Mesendoderm (in vitro differentiated cells): ENCODE measurements at regions not wholly inside any gene's neighbourhood (a gene's known extent, or its start where the extent isn't known, plus 50 kb on each side); places are given as distances from the start of the nearest gene placed in this dataset.
"Not testable (repeated sequence)": the region's sequence is repeated elsewhere in the genome, so short reads cannot be mapped to it uniquely, and the experiment has no call there.

Experiments used
- DNase-seq: peaks from one replicate; pipeline ENCODE4 v3.0.0; 2013
- H2AK5ac ChIP-seq: 2 replicates; pipeline ENCODE4 v1.6.1; 2013; ENCODE audit warnings: low read length, inconsistent platforms
- H2BK120ac ChIP-seq: 2 replicates; pipeline ENCODE4 v1.6.1; 2013; ENCODE audit warnings: low read depth, mild to moderate bottlenecking, low read length, moderate library complexity, mixed read lengths
- H2BK15ac ChIP-seq: replicated peaks from 2 replicates; pipeline ENCODE4 v1.6.1; 2013; ENCODE audit warnings: low read depth, mild to moderate bottlenecking, moderate library complexity
- H2BK5ac ChIP-seq: 2 replicates; pipeline ENCODE4 v1.6.1; 2013; ENCODE audit warnings: low read length, inconsistent platforms
- H3K18ac ChIP-seq: 2 replicates; pipeline ENCODE4 v1.6.1; 2013; ENCODE audit warnings: mild to moderate bottlenecking, low read length, mixed read lengths
- H3K23ac ChIP-seq: one replicate; pipeline ENCODE4 v1.6.1; 2013; ENCODE audit warnings: low read length
- H3K27ac ChIP-seq: 2 replicates; pipeline ENCODE4 v1.5.1; 2013; ENCODE audit warnings: low read depth, mild to moderate bottlenecking, inconsistent platforms, low read length, moderate library complexity
- H3K27me3 ChIP-seq: 2 replicates; pipeline ENCODE4 v1.6.1; 2013; ENCODE audit warnings: low read length, control low read depth, mild to moderate bottlenecking, inconsistent platforms; ENCODE audit not compliant: insufficient read depth, poor library complexity
- H3K36me3 ChIP-seq: 2 replicates; pipeline ENCODE4 v1.6.1; 2013; ENCODE audit warnings: low read length, inconsistent platforms; ENCODE audit not compliant: control insufficient read depth, insufficient read depth
- H3K4ac ChIP-seq: one replicate; pipeline ENCODE4 v1.6.1; 2013; ENCODE audit warnings: low read depth, mild to moderate bottlenecking, low read length, moderate library complexity
- H3K4me1 ChIP-seq: 2 replicates; pipeline ENCODE4 v1.6.1; 2013; ENCODE audit warnings: low read depth, low read length, inconsistent platforms; ENCODE audit not compliant: control insufficient read depth
- H3K4me2 ChIP-seq: 2 replicates; pipeline ENCODE4 v1.6.1; 2013; ENCODE audit warnings: low read length
- H3K4me3 ChIP-seq: 2 replicates; pipeline ENCODE4 v1.5.1; 2013; ENCODE audit warnings: mild to moderate bottlenecking, low read length
- H3K56ac ChIP-seq: one replicate; pipeline ENCODE4 v1.6.1; 2013; ENCODE audit warnings: low read length
- H3K79me1 ChIP-seq: 2 replicates; pipeline ENCODE4 v1.6.1; 2013; ENCODE audit warnings: low read length, inconsistent platforms
- H3K79me2 ChIP-seq: 2 replicates; pipeline ENCODE4 v1.6.1; 2013; ENCODE audit warnings: mild to moderate bottlenecking, low read length; ENCODE audit not compliant: control insufficient read depth, insufficient read depth
- H3K9ac ChIP-seq: 2 replicates; pipeline ENCODE4 v1.6.1; 2013; ENCODE audit warnings: low read length, inconsistent platforms
- H4K5ac ChIP-seq: one replicate; pipeline ENCODE4 v1.6.1; 2013; ENCODE audit warnings: low read length
- H4K8ac ChIP-seq: one replicate; pipeline ENCODE4 v1.6.1; 2013; ENCODE audit warnings: low read depth, mild to moderate bottlenecking, control low read depth, low read length, moderate library complexity
- WGBS: extraction: QIAGEN DNeasy Blood & Tissue Kit; methylation state at CpG from one replicate; pipeline ENCODE4 v1.1.7; 2013; ENCODE audit warnings: low lambda C conversion rate, missing lambda C conversion rate; ENCODE audit not compliant: insufficient coverage; ENCODE audit errors: extremely low coverage; 5-methylcytosine and 5-hydroxymethylcytosine counted together

- Histone ChIP-seq H3K79me1 (no peaks in the 10 kb centered on the region), H3K36me3 (no peaks in the 10 kb centered on the region), H3K56ac (no peak overlapping the region), H4K5ac (no peak overlapping the region), H3K79me2 (no peaks in the 10 kb centered on the region), H2BK120ac (no peak overlapping the region), H3K4ac (no peak overlapping the region), H2AK5ac (no peak overlapping the region), H3K27ac (no peak overlapping the region), H4K8ac (no peak overlapping the region), H2BK5ac (no peak overlapping the region), H2BK15ac (no peak overlapping the region), H3K23ac (no peak overlapping the region), H3K27me3 (no peaks in the 10 kb centered on the region), H3K4me2 (no peak overlapping the region), H3K4me1 (no peaks in the 10 kb centered on the region), H3K18ac (no peak overlapping the region), H3K9ac (no peak overlapping the region), H3K4me3 (no peak overlapping the region)
- no CpG with 5 or more reads among the region's 1 CpG for WGBS
- no peak for DNase-seq
Observed at GRCh38 chr12:34163443-34163842, 141.1 kb downstream of the ALG10 start.

- WGBS, result no CpG with 5 or more reads among the region's 41 CpGs
- no peak for DNase-seq
- no peaks in the 10 kb centered on the region for H3K27me3 ChIP-seq
Observed at GRCh38 chr12:34166427-34167060, 144.2 kb downstream of the ALG10 start.

GRCh38 chr12:34168507-34168906 lies 146.2 kb downstream of the ALG10 start:
- H3K9ac ChIP-seq, H3K23ac ChIP-seq, H3K4ac ChIP-seq, H3K36me3 ChIP-seq, H3K4me3 ChIP-seq, H4K8ac ChIP-seq, H3K56ac ChIP-seq, H2BK5ac ChIP-seq, H3K4me2 ChIP-seq, H2AK5ac ChIP-seq, H3K4me1 ChIP-seq, H2BK15ac ChIP-seq, DNase-seq, H3K79me2 ChIP-seq, H3K79me1 ChIP-seq, H3K27ac ChIP-seq, H2BK120ac ChIP-seq, H4K5ac ChIP-seq, H3K27me3 ChIP-seq, H3K18ac ChIP-seq: not testable (repeated sequence)
- no CpG with 5 or more reads among the region's 1 CpG for WGBS

More at GRCh38 chr12:34166427-34167060, 144.2 kb downstream of the ALG10 start:
- Histone ChIP-seq H3K9ac (no peak overlapping the region), H2BK120ac (no peak overlapping the region), H3K27ac (no peak overlapping the region), H3K4me3 (no peak overlapping the region), H3K79me1 (no peaks in the 10 kb centered on the region), H3K18ac (no peak overlapping the region), H3K23ac (no peak overlapping the region), H2AK5ac (no peak overlapping the region), H2BK15ac (no peak overlapping the region), H4K5ac (no peak overlapping the region), H3K4ac (no peak overlapping the region), H3K36me3 (no peaks in the 10 kb centered on the region), H3K56ac (no peak overlapping the region), H3K79me2 (no peaks in the 10 kb centered on the region), H4K8ac (no peak overlapping the region), H3K4me1 (no peaks in the 10 kb centered on the region), H2BK5ac (no peak overlapping the region), H3K4me2 (no peak overlapping the region)

- no peaks in the 10 kb centered on the region for H3K36me3 ChIP-seq
- no peak overlapping the region for H3K4me3 ChIP-seq
- H2BK5ac ChIP-seq, result no peak overlapping the region
- H3K27me3 ChIP-seq, result no peaks in the 10 kb centered on the region
- no peak overlapping the region for H4K8ac ChIP-seq
- H3K27ac ChIP-seq, result no peak overlapping the region
- no peak overlapping the region for H2BK15ac ChIP-seq
- no peak for DNase-seq
- H3K56ac ChIP-seq, result no peak overlapping the region
- no peak overlapping the region for H2BK120ac ChIP-seq
- no peak overlapping the region for H3K9ac ChIP-seq
- H3K18ac ChIP-seq, result no peak overlapping the region
- no peak overlapping the region for H2AK5ac ChIP-seq
- no CpG with 5 or more reads among the region's 2 CpGs for WGBS
- H3K4ac ChIP-seq, result no peak overlapping the region
- H3K79me2 ChIP-seq, result no peaks in the 10 kb centered on the region
- H3K4me2 ChIP-seq, result no peak overlapping the region
- no peak overlapping the region for H3K23ac ChIP-seq
- no peaks in the 10 kb centered on the region for H3K4me1 ChIP-seq
- no peak overlapping the region for H4K5ac ChIP-seq
- H3K79me1 ChIP-seq, result no peaks in the 10 kb centered on the region
Observed at GRCh38 chr12:34186492-34186891, 164.2 kb downstream of the ALG10 start.

GRCh38 chr12:34188974-34189373 lies 166.7 kb downstream of the ALG10 start:
- WGBS, result no CpG with 5 or more reads among the region's 1 CpG
- Histone ChIP-seq H3K79me1 (no peaks in the 10 kb centered on the region), H4K8ac (no peak overlapping the region), H2BK120ac (no peak overlapping the region), H3K9ac (no peak overlapping the region), H3K18ac (no peak overlapping the region), H3K79me2 (no peaks in the 10 kb centered on the region), H4K5ac (no peak overlapping the region), H3K27ac (no peak overlapping the region), H2BK5ac (no peak overlapping the region), H3K23ac (no peak overlapping the region), H3K4ac (no peak overlapping the region), H2AK5ac (no peak overlapping the region), H3K4me1 (no peaks in the 10 kb centered on the region), H3K36me3 (no peaks in the 10 kb centered on the region), H2BK15ac (no peak overlapping the region), H3K27me3 (no peaks in the 10 kb centered on the region), H3K4me2 (no peak overlapping the region), H3K56ac (no peak overlapping the region), H3K4me3 (no peak overlapping the region)
- DNase-seq, result no peak

- no peak for DNase-seq
Observed at GRCh38 chr12:34190054-34190453, 167.8 kb downstream of the ALG10 start.

More at GRCh38 chr12:34190054-34190453, 167.8 kb downstream of the ALG10 start:
- no peak overlapping the region for H3K18ac ChIP-seq
- no peak overlapping the region for H3K4ac ChIP-seq
- H3K27ac ChIP-seq, result no peak overlapping the region
- no peak overlapping the region for H4K8ac ChIP-seq
- H3K56ac ChIP-seq, result no peak overlapping the region
- WGBS, result no CpG with 5 or more reads among the region's 1 CpG
- H2BK5ac ChIP-seq, result no peak overlapping the region
- no peak overlapping the region for H3K4me2 ChIP-seq
- H3K79me1 ChIP-seq, result no peaks in the 10 kb centered on the region
- H3K9ac ChIP-seq, result no peak overlapping the region
- H3K4me1 ChIP-seq, result no peaks in the 10 kb centered on the region
- H2AK5ac ChIP-seq, result no peak overlapping the region
- H4K5ac ChIP-seq, result no peak overlapping the region
- no peak overlapping the region for H2BK120ac ChIP-seq
- H3K4me3 ChIP-seq, result no peak overlapping the region
- H3K27me3 ChIP-seq, result no peaks in the 10 kb centered on the region
- H3K36me3 ChIP-seq, result no peaks in the 10 kb centered on the region
- no peak overlapping the region for H3K23ac ChIP-seq
- no peak overlapping the region for H2BK15ac ChIP-seq
- H3K79me2 ChIP-seq, result no peaks in the 10 kb centered on the region
